GM12872 (cell line): ENCODE measurements at regions not wholly inside any gene's neighbourhood (a gene's known extent, or its start where the extent isn't known, plus 50 kb on each side); places are given as distances from the start of the nearest gene placed in this dataset.

Experiments used
- CTCF ChIP-seq: IDR thresholded peaks from 3 replicates; pipeline ENCODE4 v1.5.1; 2011; ENCODE audit warnings: low read depth, mild to moderate bottlenecking, low read length, moderate library complexity; ENCODE audit not compliant: insufficient read depth

- TF ChIP-seq CTCF, result no peak
Measured at GRCh38 chr20:24106801-24107445, 118.3 kb upstream of the GGTLC1 start.

DNA sequence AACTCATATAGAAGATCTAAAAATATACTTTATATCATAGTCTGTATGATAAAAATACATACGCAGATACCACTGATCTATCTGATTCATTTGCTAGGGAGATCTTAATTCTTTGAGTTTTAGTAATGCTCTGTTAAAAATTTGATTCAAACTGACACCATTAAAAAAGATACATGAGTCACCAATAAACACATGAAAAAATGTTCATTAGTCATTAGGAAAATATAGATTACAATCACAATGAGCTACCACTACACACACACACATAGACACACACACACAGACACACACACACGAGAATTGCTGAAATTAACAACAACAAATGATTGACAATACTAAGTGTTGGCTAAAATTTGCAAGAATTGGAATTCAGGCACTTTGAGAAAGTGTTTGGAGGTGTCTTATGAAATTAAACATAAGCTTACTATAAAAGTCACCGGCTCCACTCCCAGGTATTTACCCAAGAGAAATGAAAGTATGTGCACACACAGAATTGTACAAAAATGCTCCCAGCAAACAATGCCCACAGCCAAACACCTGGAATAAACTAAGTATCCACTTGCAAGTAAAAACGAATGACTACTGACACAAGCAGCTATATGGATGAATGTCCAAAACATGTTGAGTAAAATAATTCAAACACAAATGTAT is 117.7 kb upstream of the GGTLC1 start:
- no peak for TF ChIP-seq CTCF

GRCh38 chr20:24102749-24103333 is 114.3 kb upstream of the GGTLC1 start:
- TF ChIP-seq CTCF, result no peak

DNA sequence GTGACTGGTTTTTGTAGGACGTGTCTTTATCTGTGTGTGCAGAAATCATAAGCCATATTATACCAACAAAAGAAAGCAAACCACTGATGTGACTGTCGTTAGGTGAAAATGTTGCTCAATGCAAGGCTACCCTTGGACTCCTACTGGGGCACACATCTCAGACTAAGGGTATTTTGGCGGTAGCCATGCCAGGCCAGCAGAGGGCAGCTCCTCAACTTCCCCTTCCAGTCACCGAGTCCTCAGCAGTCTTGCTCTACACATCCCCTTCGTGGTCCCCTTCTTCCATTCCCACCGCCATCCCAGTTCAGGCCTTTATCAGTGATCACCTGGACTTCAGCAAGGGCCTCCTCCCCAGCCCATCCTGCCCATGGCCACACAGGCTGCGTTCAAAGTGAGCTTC is 113.7 kb upstream of the GGTLC1 start:
- TF ChIP-seq CTCF, result peak; percentile 71

GRCh38 chr20:24100370-24101011 is 111.9 kb upstream of the GGTLC1 start:
- peak; percentile 84 for TF ChIP-seq CTCF

DNA sequence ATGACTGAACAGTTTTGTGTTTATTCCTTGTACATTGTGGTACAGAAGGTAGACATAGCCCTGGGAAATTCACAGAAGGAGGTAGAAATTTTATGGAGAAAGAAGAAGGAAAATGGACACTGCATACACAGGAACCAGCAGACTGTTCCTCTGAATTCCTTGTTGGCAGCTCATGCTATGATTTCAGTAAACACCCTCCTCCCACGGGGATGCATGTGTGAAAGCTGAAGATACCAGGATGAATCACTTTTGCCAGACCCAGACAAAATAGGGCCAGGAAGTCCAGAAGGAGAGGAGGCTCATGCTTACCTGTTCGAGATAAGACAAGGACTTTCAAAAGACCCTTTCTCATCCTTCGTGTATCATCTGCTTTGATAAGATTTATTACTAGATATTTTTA is 110.3 kb upstream of the GGTLC1 start:
- no peak for TF ChIP-seq CTCF

DNA sequence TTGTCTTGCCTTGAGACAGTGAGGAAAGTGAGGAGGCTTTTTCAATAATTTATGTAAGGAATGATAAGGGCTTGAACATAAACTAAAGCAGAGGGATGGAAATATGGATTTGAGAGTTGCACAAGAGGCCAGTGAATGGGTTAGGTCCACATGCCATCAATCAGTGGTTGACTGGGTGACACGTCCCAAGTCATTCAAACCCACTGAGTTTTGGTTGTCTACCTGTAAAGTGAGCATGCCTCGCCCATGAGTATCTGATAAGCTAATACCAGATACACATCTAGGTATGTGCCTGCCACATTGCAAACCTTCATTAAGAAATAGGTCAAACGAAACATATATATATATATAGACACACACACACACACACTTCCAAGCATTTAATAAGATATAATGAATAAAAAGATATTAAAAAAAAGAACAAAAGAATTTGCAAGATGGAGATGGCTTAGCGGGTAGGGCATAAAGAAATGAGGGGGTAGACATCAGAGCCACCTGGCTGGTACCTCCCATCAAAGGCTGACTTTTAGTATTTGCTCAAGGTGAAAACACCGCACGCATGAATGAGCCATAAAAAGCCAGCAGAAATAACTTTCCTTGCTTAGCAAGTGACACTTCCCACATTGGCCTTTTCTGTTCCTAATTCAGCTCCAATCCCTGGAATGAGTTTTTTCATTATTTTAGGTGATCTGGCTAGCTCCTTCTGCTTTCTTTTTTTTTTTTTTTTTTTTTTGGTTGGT is 109.1 kb upstream of the GGTLC1 start:
- TF ChIP-seq CTCF, result no peak
